ENCODE measurements at regions not wholly inside any gene's neighbourhood (a gene's known extent, or its start where the extent isn't known, plus 50 kb on each side); places are given as distances from the start of the nearest gene placed in this dataset.
"Not testable (repeated sequence)": the region's sequence is repeated elsewhere in the genome, so short reads cannot be mapped to it uniquely, and the experiment has no call there.

GRCh38 chr16:27605500-27606106, 55.7 kb downstream of the KATNIP start:
- H3K9me3 ChIP-seq (ENCODE audit: control insufficient read depth, insufficient read depth, low read length); H2AK9ac ChIP-seq (replicated peaks; ENCODE audit: low read depth, low read length, poor library complexity); H2BK120ac ChIP-seq (ENCODE audit: low read depth, low read length); intact Hi-C loops (cut with micrococcal nuclease); H3K4ac ChIP-seq (ENCODE audit: low read depth, low read length); in situ Hi-C loops (cut with MboI; ENCODE audit: low sequenced_read_pairs); dilution Hi-C loops (cut with HindIII; ENCODE audit: low sequenced_read_pairs, unreplicated experiment); POLR2A ChIA-PET (ENCODE audit: unreplicated experiment); H3K4me2 ChIP-seq (ENCODE audit: low read depth, low read length); H3K4me3 ChIP-seq (ENCODE audit: insufficient read depth, low read depth, low read length); H2AFZ ChIP-seq (replicated peaks; ENCODE audit: low read length, poor library complexity); H3K56ac ChIP-seq (ENCODE audit: extremely low read depth, insufficient read depth, low read length); H3K14ac ChIP-seq (replicated peaks; ENCODE audit: low read depth, low read length); H3K18ac ChIP-seq (ENCODE audit: low read depth, low read length); H3K27ac ChIP-seq (ENCODE audit: insufficient read depth, low read length); BruUV-seq (replicated peaks); H3K27me3 ChIP-seq (ENCODE audit: control insufficient read depth, insufficient read depth, low read length); H4K8ac ChIP-seq (ENCODE audit: low read depth in 2 of 2, low read length in 2 of 2); H3K23ac ChIP-seq (ENCODE audit: low read depth, low read length); H3K9me1 ChIP-seq (ENCODE audit: insufficient read depth, low read length); H4K5ac ChIP-seq (ENCODE audit: low read depth, low read length); H4K91ac ChIP-seq (ENCODE audit: insufficient read depth, low read depth, low read length); H2BK5ac ChIP-seq (ENCODE audit: low read depth, low read length, poor library complexity, severe bottlenecking); H3K9ac ChIP-seq (ENCODE audit: low read depth, low read length); H2BK20ac ChIP-seq (ENCODE audit: low read depth, low read length); H2AK5ac ChIP-seq (ENCODE audit: low read depth, low read length); CTCF ChIA-PET; H3K79me1 ChIP-seq (ENCODE audit: low read depth in 1 of 2, low read length in 2 of 2); H3K36me3 ChIP-seq (ENCODE audit: control insufficient read depth, insufficient read depth, low read length); H3K4me1 ChIP-seq (ENCODE audit: control insufficient read depth, insufficient read depth, low read length); H2BK15ac ChIP-seq (ENCODE audit: low read depth, low read length); H4K20me1 ChIP-seq (ENCODE audit: insufficient read depth, low read length): not testable (repeated sequence)
- peak; percentile 49 for DNase-seq
- no CpG with 5 or more reads among the region's 12 CpGs for whole genome bisulfite sequencing, 2 experiments (ENCODE audit: extremely low coverage in 2 of 2, insufficient read length in 1 of 2)
- ATAC-seq (ENCODE audit: low read depth) = peak; percentile 91
- TF ChIP-seq CTCF (conservative IDR thresholded peaks at IDR 0.05; ENCODE audit: low read depth, low read length) = peak; percentile 63
- TF ChIP-seq RAD21 (IDR thresholded peaks at IDR 0.05; ENCODE audit: low read length) = peak; percentile 67
- peak; percentile 53 for TF ChIP-seq SMC3 (IDR thresholded peaks at IDR 0.05; ENCODE audit: low read depth, low read length)

Measured in IMR-90 (cell line).